CD4-positive, alpha-beta memory T cell (primary cell): ENCODE measurements at regions not wholly inside any gene's neighbourhood (a gene's known extent, or its start where the extent isn't known, plus 50 kb on each side); places are given as distances from the start of the nearest gene placed in this dataset.

Source experiments
- CTCF ChIA-PET: fragments of 350-600 bp; sonication (Branson Sonifier 250); formaldehyde crosslinking; loops from one replicate; lab custom pipeline; 2021; ENCODE audit warnings: inconsistent platforms; ENCODE audit not compliant: partially characterized antibody; lab: Charles Lee
- POLR2A ChIA-PET: fragments of 350-600 bp; sonication (Branson Sonifier 250); formaldehyde crosslinking; loops from one replicate; lab custom pipeline; 2021; ENCODE audit not compliant: partially characterized antibody; lab: Charles Lee
- DNase-seq, 5 donors: peaks; one replicate each; pipeline versions ENCODE4 v3.0.0 to v3.0.0-alpha.2; 2020 to 2022; ENCODE audit warnings: mixed read lengths in 1 of 5
- H3K27ac ChIP-seq: one replicate; pipeline ENCODE4 v1.7.0; 2013; ENCODE audit warnings: low read depth, low read length
- H3K27me3 ChIP-seq: 2 replicates; pipeline ENCODE4 v1.7.0; 2013; ENCODE audit warnings: mild to moderate bottlenecking, low read length, moderate library complexity; ENCODE audit not compliant: insufficient read depth
- H3K36me3 ChIP-seq: 2 replicates; pipeline ENCODE4 v1.7.0; 2013; ENCODE audit warnings: mild to moderate bottlenecking, low read length, moderate library complexity; ENCODE audit not compliant: insufficient read depth
- H3K4me1 ChIP-seq: 2 replicates; pipeline ENCODE4 v1.7.0; 2013; ENCODE audit warnings: mild to moderate bottlenecking, low read length, moderate library complexity; ENCODE audit not compliant: insufficient read depth
- H3K4me3 ChIP-seq, 2 donors: one replicate each; pipeline ENCODE4 v1.7.0; 2013; ENCODE audit warnings: low read length in 2 of 2, mild to moderate bottlenecking in 1 of 2
- H3K9me3 ChIP-seq, 2 donors: one replicate each; pipeline ENCODE4 v1.7.0; 2013; ENCODE audit warnings: low read length in 2 of 2, control low read depth in 1 of 2; ENCODE audit not compliant: control insufficient read depth in 1 of 2
- H3K27ac Mint-ChIP-seq, 7 donors: one replicate each; pipeline ENCODE4 v1.8.0; 2020 to 2021; ENCODE audit warnings: mixed read lengths in 7 of 7, mild to moderate bottlenecking in 6 of 7, inconsistent platforms in 3 of 7, moderate library complexity in 3 of 7
- H3K27me3 Mint-ChIP-seq, 2 donors: one replicate each; pipeline ENCODE4 v1.8.0; 2020 to 2021; ENCODE audit warnings: mixed read lengths in 2 of 2
- H3K36me3 Mint-ChIP-seq, 2 donors: one replicate each; pipeline ENCODE4 v1.8.0; 2020 to 2021; ENCODE audit warnings: mixed read lengths in 2 of 2, inconsistent platforms in 1 of 2, mild to moderate bottlenecking in 1 of 2
- H3K4me1 Mint-ChIP-seq, 4 donors: one replicate each; pipeline ENCODE4 v1.8.0; 2020 to 2021; ENCODE audit warnings: mixed read lengths in 4 of 4, mild to moderate bottlenecking in 1 of 4
- H3K4me3 Mint-ChIP-seq, 8 donors: one replicate each; pipeline ENCODE4 v1.8.0; 2020 to 2021; ENCODE audit warnings: mixed read lengths in 8 of 8, mild to moderate bottlenecking in 7 of 8, moderate library complexity in 6 of 8, inconsistent platforms in 3 of 8
- H3K9me3 Mint-ChIP-seq, 8 donors: one replicate each; pipeline ENCODE4 v1.8.0; 2020 to 2021; ENCODE audit warnings: mixed read lengths in 8 of 8, mild to moderate bottlenecking in 5 of 8, inconsistent platforms in 3 of 8, moderate library complexity in 1 of 8
- intact Hi-C: fragments of 100-400 bp; cut with micrococcal nuclease; formaldehyde crosslinking; loops from one replicate; pipeline ENCODE4 v1.15.1; 2023

- H3K9me3 Mint-ChIP-seq: no peaks in the 10 kb centered on the region
Observed at GRCh38 chr6:45806172-45806571, 209.5 kb downstream of the CLIC5 start.

GRCh38 chr6:45803071-45803470 is 212.6 kb downstream of the CLIC5 start:
- Histone ChIP-seq H3K27ac (no peak overlapping the region), H3K4me1 (peaks cover 10% of the 10 kb centered on the region), H3K36me3 (no peaks in the 10 kb centered on the region), H3K4me3 (no peak overlapping the region), H3K9me3 (no peaks in the 10 kb centered on the region), H3K27me3 (no peaks in the 10 kb centered on the region)
- Mint-ChIP-seq H3K36me3 (no peaks in the 10 kb centered on the region), H3K4me1 (peaks cover 8 to 17% (median 10%) of the 10 kb centered on the region in 4 donors), H3K4me3 (no peak overlapping the region), H3K27me3 (no peaks in the 10 kb centered on the region), H3K27ac (no peak overlapping the region), H3K9me3 (no peaks in the 10 kb centered on the region)
- no peak for DNase-seq
- POLR2A ChIA-PET: no interaction called here
- intact Hi-C loops: no loop called here
- CTCF ChIA-PET: no interaction called here

More at GRCh38 chr6:45806172-45806571, 209.5 kb downstream of the CLIC5 start:
- H3K27me3 Mint-ChIP-seq: no peaks in the 10 kb centered on the region
- POLR2A ChIA-PET: no interaction called here
- no peaks in the 10 kb centered on the region for H3K9me3 ChIP-seq
- no peak for DNase-seq
- no peak overlapping the region for H3K4me3 Mint-ChIP-seq
- H3K36me3 Mint-ChIP-seq: no peaks in the 10 kb centered on the region
- peaks cover 10% of the 10 kb centered on the region for H3K4me1 ChIP-seq
- peaks cover 8 to 11% (median 9%) of the 10 kb centered on the region in 4 donors for H3K4me1 Mint-ChIP-seq
- no peaks in the 10 kb centered on the region for H3K36me3 ChIP-seq
- no peak overlapping the region for H3K27ac ChIP-seq
- H3K27ac Mint-ChIP-seq: no peak overlapping the region
- intact Hi-C loops: no loop called here
- CTCF ChIA-PET: no interaction called here
- no peaks in the 10 kb centered on the region for H3K27me3 ChIP-seq
- H3K4me3 ChIP-seq: no peak overlapping the region

GRCh38 chr6:45801471-45802289 is 214.0 kb downstream of the CLIC5 start:
- CTCF ChIA-PET: no interaction called here

GRCh38 chr6:45800911-45801310 is 214.7 kb downstream of the CLIC5 start:
- no peak overlapping the region for H3K4me3 Mint-ChIP-seq
- CTCF ChIA-PET: no interaction called here
- H3K36me3 Mint-ChIP-seq: no peaks in the 10 kb centered on the region

More at GRCh38 chr6:45801471-45802289, 214.0 kb downstream of the CLIC5 start:
- Histone ChIP-seq H3K4me1 (peaks cover 10% of the 10 kb centered on the region), H3K27ac (no peak overlapping the region), H3K36me3 (no peaks in the 10 kb centered on the region), H3K27me3 (no peaks in the 10 kb centered on the region), H3K4me3 (no peak overlapping the region), H3K9me3 (no peaks in the 10 kb centered on the region)
- H3K4me1 Mint-ChIP-seq: peaks cover 8 to 17% (median 10%) of the 10 kb centered on the region in 4 donors
- H3K9me3 Mint-ChIP-seq: no peaks in the 10 kb centered on the region
- POLR2A ChIA-PET: interaction anchor here (0.7 kb wide), 1 partner anchor 12 kb away, joined by 3 read pairs; no protein-coding TSS in a partner anchor
- H3K27ac Mint-ChIP-seq: peak overlapping the region in 4 of 7 donors; percentile 6 to 63 (median 22)
- H3K27me3 Mint-ChIP-seq: peaks cover 2% of the 10 kb centered on the region in 2 donors
- no peaks in the 10 kb centered on the region for H3K36me3 Mint-ChIP-seq
- H3K4me3 Mint-ChIP-seq: peak overlapping the region in 3 of 8 donors; percentile 6 to 56 (median 9)
- DNase-seq: no peak
- intact Hi-C loops: no loop called here

GRCh38 chr6:45795678-45796077 is 220.0 kb downstream of the CLIC5 start:
- H3K9me3 ChIP-seq: no peaks in the 10 kb centered on the region
- no peak overlapping the region for H3K27ac Mint-ChIP-seq
- H3K9me3 Mint-ChIP-seq: no peaks in the 10 kb centered on the region
- no peak overlapping the region for H3K4me3 Mint-ChIP-seq
- no peak for DNase-seq
- H3K27me3 Mint-ChIP-seq: peaks cover 2 to 4% of the 10 kb centered on the region in 2 donors
- no peak overlapping the region for H3K27ac ChIP-seq
- peaks cover 0 to under 1% (median 0%) of the 10 kb centered on the region in 4 donors for H3K4me1 Mint-ChIP-seq
- H3K4me3 ChIP-seq: no peak overlapping the region
- H3K4me1 ChIP-seq: no peaks in the 10 kb centered on the region
- POLR2A ChIA-PET: no interaction called here
- no peaks in the 10 kb centered on the region for H3K36me3 ChIP-seq
- intact Hi-C loops: no loop called here
- H3K36me3 Mint-ChIP-seq: no peaks in the 10 kb centered on the region
- H3K27me3 ChIP-seq: no peaks in the 10 kb centered on the region
- CTCF ChIA-PET: no interaction called here

More at GRCh38 chr6:45800911-45801310, 214.7 kb downstream of the CLIC5 start:
- peaks cover 10% of the 10 kb centered on the region for H3K4me1 ChIP-seq
- H3K27ac ChIP-seq: no peak overlapping the region
- intact Hi-C loops: no loop called here
- H3K36me3 ChIP-seq: no peaks in the 10 kb centered on the region
- no peaks in the 10 kb centered on the region for H3K27me3 ChIP-seq
- Mint-ChIP-seq H3K27me3 (peaks cover 2% of the 10 kb centered on the region in 2 donors), H3K9me3 (no peaks in the 10 kb centered on the region), H3K27ac (no peak overlapping the region), H3K4me1 (peaks cover 8 to 17% (median 10%) of the 10 kb centered on the region in 4 donors)
- POLR2A ChIA-PET: interaction anchor here (0.7 kb wide), 1 partner anchor 11 kb away, joined by 3 read pairs; no protein-coding TSS in a partner anchor
- no peak for DNase-seq
- H3K9me3 ChIP-seq: no peaks in the 10 kb centered on the region
- H3K4me3 ChIP-seq: no peak overlapping the region

- H3K4me1 ChIP-seq: no peaks in the 10 kb centered on the region
- no peak overlapping the region for H3K27ac Mint-ChIP-seq
- no peaks in the 10 kb centered on the region for H3K36me3 Mint-ChIP-seq
- POLR2A ChIA-PET: no interaction called here
- H3K27me3 ChIP-seq: no peaks in the 10 kb centered on the region
- intact Hi-C loops: no loop called here
- H3K4me3 ChIP-seq: no peak overlapping the region
- H3K9me3 Mint-ChIP-seq: no peaks in the 10 kb centered on the region
- no peak for DNase-seq
- no peak overlapping the region for H3K27ac ChIP-seq
- CTCF ChIA-PET: no interaction called here
- no peaks in the 10 kb centered on the region for H3K9me3 ChIP-seq
- no peaks in the 10 kb centered on the region for H3K36me3 ChIP-seq
- H3K4me1 Mint-ChIP-seq: no peaks in the 10 kb centered on the region
- no peak overlapping the region for H3K4me3 Mint-ChIP-seq
- H3K27me3 Mint-ChIP-seq: peaks cover 2 to 4% of the 10 kb centered on the region in 2 donors
Observed at GRCh38 chr6:45794465-45794864, 221.2 kb downstream of the CLIC5 start.

- Histone ChIP-seq H3K27ac (no peak overlapping the region), H3K4me3 (no peak overlapping the region), H3K9me3 (no peaks in the 10 kb centered on the region), H3K4me1 (no peaks in the 10 kb centered on the region), H3K36me3 (no peaks in the 10 kb centered on the region), H3K27me3 (no peaks in the 10 kb centered on the region)
- H3K27me3 Mint-ChIP-seq: peaks cover 0 to 2% of the 10 kb centered on the region in 2 donors
- no peak for DNase-seq
- intact Hi-C loops: no loop called here
- H3K4me3 Mint-ChIP-seq: no peak overlapping the region
- ChIA-PET POLR2A (no interaction called here), CTCF (no interaction called here)
- no peaks in the 10 kb centered on the region for H3K9me3 Mint-ChIP-seq
- no peak overlapping the region for H3K27ac Mint-ChIP-seq
- H3K4me1 Mint-ChIP-seq: no peaks in the 10 kb centered on the region
- no peaks in the 10 kb centered on the region for H3K36me3 Mint-ChIP-seq
Observed at GRCh38 chr6:45791211-45792168, 224.2 kb downstream of the CLIC5 start.
